LHCN-M2 (cell line): ENCODE measurements at regions not wholly inside any gene's neighbourhood (a gene's known extent, or its start where the extent isn't known, plus 50 kb on each side); places are given as distances from the start of the nearest gene placed in this dataset.
"Not testable (repeated sequence)": the region's sequence is repeated elsewhere in the genome, so short reads cannot be mapped to it uniquely, and the experiment has no call there.

Experiments
- DNase-seq: peaks from one replicate; pipeline ENCODE4 v3.0.0-alpha.2; 2012; ENCODE audit warnings: low read depth

DNA sequence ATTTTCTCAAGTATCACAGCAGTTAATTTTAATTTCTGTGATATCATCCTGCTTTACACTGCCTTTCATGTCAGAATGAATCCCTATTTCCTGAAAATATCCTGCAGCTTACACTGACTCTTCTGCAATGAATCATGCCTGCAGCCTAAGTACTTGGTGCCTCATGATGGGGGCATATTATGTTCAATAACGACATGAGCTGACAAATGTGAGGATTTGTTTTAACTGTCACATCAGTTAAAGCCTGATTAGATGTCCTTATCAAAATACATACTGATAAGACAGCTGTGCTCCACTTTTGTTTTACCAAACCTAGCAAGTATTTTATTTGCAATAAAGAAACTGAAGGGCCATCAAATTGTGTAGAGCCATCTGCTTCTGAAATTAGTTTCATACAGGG is 359.9 kb upstream of the AGA start:
- DNase-seq, result no peak

DNA sequence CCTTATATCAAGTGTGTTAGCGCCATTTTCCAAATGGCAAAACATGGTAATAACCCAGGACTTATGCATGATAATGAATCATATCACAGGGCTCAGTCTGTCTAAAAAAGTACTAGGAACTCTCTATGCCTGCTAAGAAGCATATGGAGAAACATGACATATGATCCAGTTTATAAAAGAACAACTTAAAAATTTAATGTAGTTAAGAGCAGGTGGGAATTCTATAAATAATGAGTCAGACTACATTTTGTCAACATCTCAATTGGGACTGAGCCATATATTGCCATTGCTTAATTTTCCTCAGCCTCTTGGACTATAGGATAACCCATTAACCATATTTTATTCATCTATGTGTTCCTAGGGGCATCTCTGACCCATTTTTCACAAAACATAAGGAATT is 360.4 kb upstream of the AGA start:
- DNase-seq, result no peak

DNA sequence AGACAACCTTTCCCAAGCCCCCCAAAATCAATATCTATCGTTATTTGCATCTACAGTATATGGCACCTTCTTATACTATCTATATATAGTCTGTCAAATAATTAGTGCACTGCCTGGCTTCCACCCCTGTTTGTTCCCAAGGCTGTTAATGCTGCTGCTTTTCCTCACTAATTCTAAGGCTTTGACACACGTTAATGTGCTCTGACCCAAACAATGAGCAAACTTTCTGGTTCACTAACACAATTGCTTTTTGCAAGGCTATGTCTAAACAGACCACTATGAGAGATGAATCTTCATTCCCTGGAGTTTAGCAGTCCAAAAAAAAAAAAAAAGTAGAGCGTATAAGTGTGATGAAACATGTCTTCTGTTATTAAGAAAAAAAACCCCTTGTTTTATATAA is 360.9 kb upstream of the AGA start:
- DNase-seq, result no peak

DNA sequence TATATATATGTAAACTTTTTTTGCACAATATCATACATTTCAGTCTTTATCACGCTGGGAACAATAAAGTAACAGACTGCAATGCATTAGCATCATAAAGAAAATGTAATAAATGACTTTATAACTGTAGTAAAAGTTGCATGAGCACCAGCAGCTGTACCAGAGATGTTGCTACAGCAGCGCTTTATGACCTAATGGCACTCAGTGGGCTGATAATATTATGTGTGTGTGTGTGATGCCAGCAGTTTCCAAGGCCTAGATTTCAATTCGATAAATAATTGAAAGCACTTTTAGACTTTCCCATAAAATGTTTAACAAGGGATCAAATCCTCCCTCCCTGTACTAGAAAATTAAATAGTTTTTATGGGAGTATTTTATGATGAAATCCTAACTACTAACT is 367.6 kb upstream of the AGA start:
- no peak for DNase-seq

DNA sequence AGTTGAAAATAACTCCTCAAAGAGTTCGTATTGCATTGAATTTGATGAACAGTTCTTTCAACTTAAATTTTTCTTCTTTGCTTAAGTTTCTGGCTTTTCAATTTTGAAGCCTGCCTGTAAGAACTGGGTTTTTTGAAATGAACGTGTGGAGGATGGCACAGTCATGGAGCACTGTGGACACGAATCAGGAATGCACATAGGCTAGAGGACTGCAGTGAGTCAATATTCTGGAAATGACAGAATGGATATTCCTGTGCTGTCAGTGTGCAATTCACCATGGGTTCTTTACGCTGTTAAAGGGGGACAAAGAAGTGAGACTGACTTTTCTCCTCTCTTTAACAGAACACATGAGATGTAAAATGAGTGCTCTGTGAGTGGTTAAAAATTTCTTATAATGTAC is 368.0 kb upstream of the AGA start:
- no peak for DNase-seq

DNA sequence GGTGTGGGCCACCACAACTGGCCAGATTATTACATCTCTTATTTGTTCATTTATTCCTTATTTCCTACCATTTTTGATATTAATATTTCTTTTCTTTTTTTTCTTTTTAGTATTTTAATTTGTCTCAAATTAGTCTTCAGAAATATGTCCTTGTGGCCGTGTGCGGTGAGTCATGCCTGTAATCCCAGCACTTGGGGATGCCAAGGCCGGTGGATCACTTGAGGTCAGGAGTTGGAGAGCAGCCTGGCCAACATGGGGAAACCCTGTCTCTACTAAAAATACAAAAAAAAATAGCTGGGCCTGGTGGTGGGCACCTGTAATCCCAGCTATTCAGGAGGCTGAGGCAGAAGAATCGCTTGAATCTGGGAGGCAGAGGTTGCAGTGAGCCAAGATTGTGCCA is 376.2 kb upstream of the AGA start:
- DNase-seq, result not testable (repeated sequence)

DNA sequence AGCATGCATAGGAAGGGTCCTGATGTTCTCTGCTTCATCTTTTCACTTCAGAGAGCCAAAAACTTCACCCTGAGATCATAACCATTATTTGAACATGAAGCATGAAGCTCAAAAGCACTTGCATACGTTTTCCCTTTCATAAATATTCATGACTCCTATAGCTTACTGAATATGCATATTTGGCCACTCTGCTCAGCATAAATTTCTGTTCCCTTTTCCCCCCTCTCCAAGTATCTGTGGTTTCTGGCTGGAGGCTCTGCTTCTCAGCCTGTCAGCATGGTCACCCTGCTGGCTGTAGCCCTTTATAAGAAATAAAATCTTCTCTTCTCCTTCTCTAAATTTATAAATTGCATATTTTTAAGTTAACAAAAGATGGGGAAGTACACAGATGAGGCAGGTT is 384.7 kb upstream of the AGA start:
- no peak for DNase-seq

DNA sequence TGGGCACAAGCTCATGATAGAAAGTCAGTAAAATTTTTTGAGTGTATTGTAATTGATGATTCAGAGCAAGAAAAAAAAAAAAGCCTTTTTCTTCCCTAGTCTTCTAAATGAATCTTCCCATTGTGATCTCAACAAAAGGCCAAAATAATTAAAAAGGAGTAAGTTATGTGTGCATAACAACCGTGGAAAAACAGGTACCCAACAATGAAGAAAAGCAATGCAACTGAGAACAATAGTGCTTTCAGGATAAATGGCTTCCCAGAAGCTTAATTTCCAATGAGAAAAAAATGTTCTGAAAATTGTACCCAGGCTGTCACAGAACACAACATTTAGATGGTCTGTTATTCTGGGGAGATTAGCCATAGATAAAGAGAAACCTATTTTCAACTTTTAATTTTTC is 399.0 kb upstream of the AGA start:
- DNase-seq, result no peak

DNA sequence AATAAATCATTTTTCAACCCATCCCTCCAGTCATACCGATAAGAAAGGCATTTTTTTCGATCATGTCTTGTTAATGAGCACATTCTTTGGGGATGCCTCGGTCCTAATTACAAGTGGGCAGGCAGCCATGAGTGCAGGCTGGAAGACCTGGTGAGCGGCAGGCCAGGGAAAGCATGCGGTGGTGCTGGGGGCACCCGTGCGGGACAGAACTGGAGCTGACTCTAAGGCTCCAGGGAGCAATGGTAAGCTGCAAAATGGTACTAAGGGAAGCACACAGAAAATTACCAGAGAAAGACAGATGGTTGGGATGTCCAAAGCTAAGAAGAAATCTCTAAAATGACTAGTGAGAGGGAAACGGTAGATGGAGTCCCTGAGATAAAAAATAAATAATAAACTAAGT is 411.0 kb upstream of the AGA start:
- no peak for DNase-seq

DNA sequence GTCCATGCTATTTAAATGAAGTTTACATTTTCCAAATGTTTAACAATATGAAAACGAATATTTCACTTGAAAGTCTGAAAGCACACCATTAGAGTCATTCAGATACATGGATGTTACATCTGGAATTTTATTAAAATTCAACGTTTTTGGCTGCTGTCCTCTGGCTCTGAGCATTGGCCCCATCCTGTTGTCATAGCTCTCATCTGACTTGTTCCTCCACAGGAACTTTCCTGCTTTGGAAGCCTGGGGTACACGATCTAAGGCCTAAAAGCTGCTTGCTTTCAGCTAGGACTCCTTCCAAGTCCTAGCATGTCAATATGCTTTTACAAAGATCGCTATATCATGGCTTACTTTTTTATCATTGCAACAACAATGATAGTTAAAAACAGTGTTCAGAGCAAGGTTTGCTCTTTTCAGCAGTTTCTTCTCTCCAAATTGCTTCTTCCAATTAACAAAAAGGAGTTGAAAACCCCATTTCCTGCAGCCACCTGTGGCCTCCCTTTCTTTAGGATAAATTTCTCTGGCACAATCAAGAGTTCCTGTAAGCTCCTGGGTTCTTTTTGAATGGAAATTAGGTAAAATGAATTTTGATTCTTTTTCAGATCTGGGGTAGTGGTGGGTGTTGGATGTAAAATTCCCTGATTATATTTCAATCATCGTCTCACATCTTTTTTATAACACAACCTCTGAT is 413.4 kb upstream of the AGA start:
- no peak for DNase-seq

DNA sequence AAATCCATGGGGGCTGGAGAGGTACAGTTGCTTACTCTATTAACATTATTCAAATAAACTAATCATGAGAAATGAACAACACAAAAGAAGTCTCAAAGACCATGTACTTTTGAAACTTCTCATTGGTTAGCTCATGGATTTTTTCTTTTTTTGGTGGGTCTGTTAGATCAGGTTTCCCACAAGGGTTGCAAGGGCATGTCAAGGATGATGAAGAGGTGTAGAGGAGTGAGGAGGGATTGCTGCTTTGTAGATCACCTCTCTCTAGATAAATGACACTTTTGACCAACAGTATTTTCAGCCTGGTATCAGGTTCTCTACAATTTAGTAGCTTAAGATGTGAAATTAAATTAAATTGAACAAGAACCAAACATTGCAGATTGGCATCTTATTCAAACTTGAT is 417.9 kb upstream of the AGA start:
- no peak for DNase-seq

DNA sequence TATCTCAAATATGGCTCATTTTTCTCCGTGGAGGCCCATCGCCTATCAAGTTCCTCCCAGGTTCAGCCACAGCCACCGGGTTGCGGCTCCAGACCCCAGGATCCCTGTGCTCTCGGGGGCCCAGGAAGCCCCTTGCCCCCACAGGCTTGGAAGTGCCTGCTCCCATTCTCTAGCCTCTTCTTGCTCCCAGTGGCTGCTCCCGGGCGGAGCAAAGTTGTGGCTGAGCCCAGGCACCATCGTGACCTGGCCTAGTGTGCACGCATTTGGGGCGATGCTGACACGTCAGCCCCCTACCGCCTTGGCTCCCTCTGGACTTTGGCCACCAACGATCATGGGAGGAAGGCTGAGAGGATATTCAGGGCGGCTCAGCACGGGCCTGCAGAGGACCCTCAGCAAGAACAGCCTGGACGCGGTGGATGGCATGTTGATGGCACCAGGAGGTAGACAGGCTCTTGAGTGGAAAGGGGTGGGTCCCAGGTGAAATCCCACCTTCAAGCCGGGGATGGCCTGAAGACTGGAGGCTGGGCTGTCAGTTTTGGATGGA is 419.4 kb upstream of the AGA start:
- DNase-seq, result no peak

DNA sequence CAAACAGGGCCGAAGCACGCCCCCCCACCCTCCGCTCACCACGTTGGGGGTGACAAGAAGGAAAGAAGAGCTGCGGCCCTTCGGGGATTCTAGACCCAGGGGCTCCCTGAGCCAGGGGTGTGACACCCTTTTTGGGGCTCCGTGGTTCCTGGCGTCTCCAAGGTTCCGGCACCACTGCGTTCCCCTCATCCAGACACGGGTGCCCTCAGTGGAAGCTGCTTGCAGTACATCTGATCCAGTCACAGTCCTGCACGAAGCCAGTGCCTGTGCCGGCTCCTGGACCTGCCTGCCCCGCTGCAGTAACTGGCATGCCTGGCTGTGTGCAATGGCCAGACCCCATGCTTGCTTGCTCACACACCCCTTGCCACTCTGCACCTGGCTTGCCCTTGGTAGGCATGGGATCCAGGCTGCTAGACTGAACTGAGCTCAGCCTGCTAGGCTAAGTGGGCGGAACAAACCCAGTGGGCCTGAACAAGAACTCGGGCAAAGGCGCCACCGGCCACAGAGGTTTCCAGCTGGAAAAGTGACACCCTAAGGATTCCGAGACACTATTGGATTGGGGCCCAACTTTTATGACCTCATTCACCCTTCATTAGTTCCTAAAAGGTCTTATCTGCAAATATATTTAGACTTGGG is 420.4 kb upstream of the AGA start:
- DNase-seq, result no peak

DNA sequence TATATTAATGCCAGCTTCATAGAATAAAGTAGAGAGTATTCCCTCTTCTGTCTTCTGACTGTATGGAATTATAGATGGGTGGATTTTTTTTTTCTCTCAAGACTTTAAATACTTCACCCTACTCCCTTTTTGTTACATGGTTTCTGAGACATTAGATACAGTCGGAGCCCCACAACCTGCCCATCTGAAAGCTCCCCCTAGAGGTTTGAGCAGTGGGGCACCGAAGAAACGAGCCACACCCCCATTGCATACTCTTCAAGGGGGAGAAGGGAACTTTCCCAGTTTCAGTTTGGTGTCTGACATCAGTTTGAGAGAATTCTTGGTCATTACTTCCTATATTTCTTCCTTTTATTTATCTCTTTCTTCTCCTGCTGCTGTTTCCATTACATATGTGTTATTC is 437.6 kb upstream of the AGA start:
- DNase-seq, result no peak

DNA sequence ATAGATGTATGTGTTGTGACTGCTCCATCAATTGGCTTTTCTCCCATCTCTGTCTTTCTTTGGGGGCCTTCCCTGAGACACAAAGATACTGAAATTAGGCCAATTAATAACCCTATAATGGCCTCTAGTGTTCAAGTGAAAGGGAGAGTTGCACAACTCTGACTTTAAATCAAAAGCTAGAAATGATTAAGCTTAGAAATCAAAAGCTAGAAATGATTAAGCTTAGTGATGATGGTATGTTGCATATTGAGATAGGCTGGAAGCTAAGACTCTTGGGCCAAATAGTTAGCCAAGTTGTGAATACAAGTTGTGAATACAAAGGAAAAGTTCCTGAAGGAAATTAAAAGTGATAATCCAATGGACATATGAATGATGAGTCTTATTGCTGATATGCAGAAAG is 452.9 kb upstream of the AGA start:
- no peak for DNase-seq

DNA sequence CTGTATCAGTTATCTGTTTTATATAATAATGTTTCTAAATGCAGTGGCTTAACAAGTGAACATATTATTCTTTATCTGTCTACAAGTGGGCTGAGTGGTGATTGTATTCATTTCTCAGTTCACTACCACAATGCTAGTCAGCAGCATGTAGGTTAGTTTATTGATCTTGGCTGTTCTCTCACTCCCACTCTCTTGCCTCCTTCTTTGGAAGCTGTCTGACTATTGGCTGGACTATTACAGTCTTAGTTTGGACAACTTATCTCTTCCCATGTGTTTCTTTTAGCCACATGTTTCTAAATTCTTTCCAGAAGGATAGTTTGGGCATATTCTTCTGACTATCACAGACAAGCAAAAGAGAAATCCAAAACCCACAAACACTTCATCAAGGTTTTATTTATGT is 459.5 kb upstream of the AGA start:
- no peak for DNase-seq

DNA sequence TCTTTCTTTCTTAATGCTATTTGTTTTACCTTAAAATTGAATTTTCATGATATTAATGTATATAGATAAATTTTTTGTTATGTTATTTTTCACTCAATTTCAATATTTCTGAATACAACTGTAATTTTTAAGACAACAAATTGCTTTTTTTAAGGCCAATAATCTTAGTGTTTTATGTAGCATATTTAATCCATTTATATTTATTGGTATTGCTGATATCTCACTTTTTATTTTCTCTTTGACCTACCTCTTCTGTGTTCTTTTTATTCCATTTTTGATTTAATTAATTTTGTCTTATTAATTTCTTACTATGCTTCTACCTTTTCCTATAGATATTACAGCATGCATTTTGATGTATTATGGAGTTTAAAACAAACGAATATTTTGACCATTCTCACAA is 460.1 kb upstream of the AGA start:
- DNase-seq, result no peak

DNA sequence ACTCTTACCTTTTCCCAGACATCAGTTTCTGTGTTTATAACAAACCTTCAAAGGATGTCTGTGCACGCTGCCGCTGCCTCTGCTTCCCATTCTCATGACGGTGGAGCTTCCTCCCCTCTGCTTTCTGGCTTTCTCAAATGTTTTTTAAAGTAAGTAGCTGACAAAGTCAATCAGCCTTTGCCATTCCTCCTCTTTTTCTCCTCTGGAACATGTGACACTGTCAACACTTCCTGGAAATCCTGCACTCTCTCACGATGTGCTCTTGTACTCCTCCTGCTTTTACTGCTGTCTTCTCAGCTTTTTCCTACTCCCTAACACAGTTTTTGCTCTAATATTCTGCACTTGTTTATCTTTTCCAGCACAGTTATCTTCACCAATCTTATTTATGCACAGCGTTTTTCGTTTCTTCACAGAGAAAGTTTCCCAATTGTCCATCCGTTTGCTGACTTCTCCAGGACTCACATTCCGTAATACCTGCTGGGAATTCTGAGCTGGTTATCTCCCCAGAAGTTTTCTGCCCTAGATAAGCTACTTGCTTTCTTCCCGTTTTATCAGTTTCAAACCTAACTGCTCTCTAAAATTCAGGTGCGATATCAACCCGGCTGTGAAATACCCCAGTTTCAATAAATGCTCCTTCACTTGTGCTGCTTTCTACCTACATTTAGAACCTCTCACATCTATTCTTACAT is 465.6 kb upstream of the AGA start:
- DNase-seq, result no peak

DNA sequence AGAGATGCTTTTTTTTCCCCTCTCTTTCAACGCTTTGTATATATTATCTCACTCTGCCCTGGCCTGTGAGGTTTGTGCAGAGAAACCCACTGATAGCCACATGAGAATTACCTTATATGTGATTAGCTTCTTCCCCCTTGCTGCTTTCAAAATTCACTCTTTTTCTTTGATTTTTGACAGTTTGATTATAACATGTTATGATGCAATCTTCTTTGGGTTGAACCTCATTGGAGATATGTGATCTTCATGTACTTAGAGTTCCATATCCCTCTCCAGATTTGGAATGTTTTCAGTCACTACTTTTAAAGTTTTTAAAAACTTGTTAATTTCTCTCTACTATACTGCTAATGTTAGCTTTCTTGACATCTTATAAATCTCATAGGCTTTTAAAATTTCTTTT is 479.5 kb upstream of the AGA start:
- DNase-seq, result no peak

DNA sequence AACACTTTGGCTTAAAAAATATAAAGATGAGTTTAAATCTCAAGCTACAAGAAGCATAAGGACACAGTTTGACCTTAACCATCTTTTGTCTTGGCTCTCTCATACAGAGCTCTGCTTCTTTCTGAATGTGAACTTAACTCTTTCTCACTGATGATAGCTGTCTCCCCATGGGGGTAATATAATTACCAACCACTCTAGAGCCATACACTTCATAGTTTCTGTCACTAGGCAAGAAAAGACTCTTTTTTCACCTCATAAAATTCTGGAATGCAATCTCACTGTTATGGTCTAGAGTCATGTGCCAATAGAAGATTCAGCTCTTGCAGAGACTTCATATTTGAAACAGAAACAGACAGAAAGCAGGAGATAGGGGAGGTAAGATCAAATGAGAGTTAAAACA is 481.7 kb upstream of the AGA start:
- DNase-seq, result no peak

DNA sequence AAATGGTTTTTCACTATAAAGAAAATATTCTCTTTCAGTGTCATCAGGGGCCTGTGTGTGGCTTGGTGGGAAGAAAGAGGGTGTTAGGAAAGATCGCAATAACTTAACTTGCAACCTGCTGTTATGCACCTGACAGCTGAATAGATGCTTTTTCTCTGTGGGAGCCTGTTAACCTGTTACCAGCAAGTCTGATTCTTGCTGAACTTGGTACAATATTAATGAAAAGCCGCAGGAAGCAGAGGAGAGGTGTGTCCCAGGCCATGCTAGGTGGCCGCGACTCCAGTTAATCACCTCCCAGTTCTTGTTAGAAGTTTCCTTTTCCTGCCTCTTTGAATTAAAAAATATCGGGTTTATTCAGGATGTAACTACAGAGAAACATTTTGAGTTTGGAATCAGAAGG is 494.8 kb upstream of the AGA start:
- DNase-seq, result no peak

DNA sequence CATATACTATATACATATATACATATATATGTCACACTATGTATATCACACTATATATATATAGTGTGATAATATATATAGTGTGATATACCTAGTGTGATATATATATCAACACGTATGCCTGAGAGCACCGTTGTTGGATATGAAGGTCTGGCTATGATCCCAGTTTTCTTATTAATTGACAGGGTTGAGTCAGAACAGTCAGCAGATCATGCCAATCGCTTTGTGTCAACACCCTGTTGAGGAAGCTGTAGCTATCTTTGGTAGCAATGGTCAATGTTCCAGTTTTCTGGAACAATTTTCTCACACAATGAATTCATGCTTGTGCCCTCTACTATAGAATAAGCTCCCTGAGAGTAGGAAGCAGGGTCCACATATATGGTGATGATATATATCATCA is 496.0 kb upstream of the AGA start:
- no peak for DNase-seq

DNA sequence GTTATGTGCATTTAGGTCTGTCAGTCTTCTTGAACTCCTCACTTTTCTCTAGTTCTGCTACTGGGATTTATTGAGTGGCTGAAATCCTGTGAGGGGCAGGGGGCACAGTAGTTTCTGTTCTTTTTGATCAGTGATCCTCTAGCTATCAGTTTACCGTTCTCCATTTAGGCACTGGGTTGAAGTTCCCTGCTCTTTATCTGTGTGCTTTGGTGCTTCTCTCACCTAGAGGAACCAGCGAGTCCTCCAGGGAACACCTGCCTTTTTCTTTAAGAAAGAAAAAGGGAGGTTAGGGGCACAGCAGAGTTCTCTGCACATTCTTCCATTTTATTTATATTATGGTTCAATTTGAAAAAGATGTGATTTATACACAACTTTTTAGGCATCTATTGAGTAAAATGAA is 503.0 kb upstream of the AGA start:
- DNase-seq, result no peak
